ENCODE measurements at regions not wholly inside any gene's neighbourhood (a gene's known extent, or its start where the extent isn't known, plus 50 kb on each side); places are given as distances from the start of the nearest gene placed in this dataset.

GRCh38 chr15:57878573-57878972 is 172.1 kb downstream of the POLR2M start:
- no peak for DNase-seq (ENCODE audit: low read depth in 1 of 2, low spot score in 2 of 2)
- no peak overlapping the region for H4K5ac ChIP-seq (ENCODE audit: insufficient read length, low read depth, low read length)
- no peak overlapping the region for H3K4ac ChIP-seq (replicated peaks; ENCODE audit: insufficient read length, low read depth, low read length)
- H3K4me3 ChIP-seq (ENCODE audit: extremely low read depth in 1 of 4, insufficient read depth in 2 of 4, low read depth in 3 of 4, low read length in 4 of 4), result no peak overlapping the region
- H4K91ac ChIP-seq (replicated peaks; ENCODE audit: insufficient read length, low read length), result no peak overlapping the region
- H2BK20ac ChIP-seq (ENCODE audit: low read length), result no peak overlapping the region
- H2BK12ac ChIP-seq (ENCODE audit: low read depth, low read length), result no peak overlapping the region
- no peaks in the 10 kb centered on the region for H3K79me1 ChIP-seq (ENCODE audit: low read depth, low read length)
- no peaks in the 10 kb centered on the region for H3K36me3 ChIP-seq (ENCODE audit: control insufficient read depth in 2 of 4, insufficient read depth in 4 of 4, low read length in 3 of 4)
- no peak overlapping the region for H2BK5ac ChIP-seq (ENCODE audit: low read depth, low read length)
- no peak overlapping the region for H3K23ac ChIP-seq (ENCODE audit: insufficient read length)
- no peaks in the 10 kb centered on the region for H3K4me1 ChIP-seq (replicated peaks in 1 of 4; ENCODE audit: control insufficient read depth in 3 of 4, insufficient read depth in 4 of 4, low read length in 3 of 4)
- H2BK15ac ChIP-seq (ENCODE audit: low read length), result no peak overlapping the region
- no peak overlapping the region for H2AK5ac ChIP-seq (ENCODE audit: low read depth, low read length)
- no peaks in the 10 kb centered on the region for H3K23me2 ChIP-seq (ENCODE audit: low read depth, low read length)
- no peaks in the 10 kb centered on the region for H3K79me2 ChIP-seq (ENCODE audit: control insufficient read depth in 1 of 2, insufficient read depth in 2 of 2, low read length in 2 of 2)
- WGBS, 2 experiments (ENCODE audit: extremely low coverage in 1 of 2, insufficient coverage in 1 of 2, insufficient read length in 1 of 2, insufficient replicate concordance in 2 of 2, low coverage in 1 of 2, low lambda C conversion rate in 2 of 2, missing lambda C conversion rate in 1 of 2), result 80% methylated on average over 2 of the region's 2 CpGs; no CpG with 5 or more reads in 1 of the 2 experiments
- POLR2A ChIA-PET (ENCODE audit: partially characterized antibody), result no interaction called here
- H3K18ac ChIP-seq (ENCODE audit: extremely low read depth, low read length), result no peak overlapping the region
- no peaks in the 10 kb centered on the region for H4K20me1 ChIP-seq (replicated peaks in 1 of 2; ENCODE audit: control insufficient read depth in 1 of 2, insufficient read depth in 2 of 2, low read length in 2 of 2)
- no peak for FAIRE-seq
- no peak overlapping the region for H3K14ac ChIP-seq (ENCODE audit: insufficient read length)
- H3K4me2 ChIP-seq (ENCODE audit: insufficient read depth in 1 of 2, low read depth in 2 of 2, low read length in 2 of 2), result no peak overlapping the region
- no peak overlapping the region for H3K56ac ChIP-seq (replicated peaks; ENCODE audit: insufficient read length, low read depth, low read length)
- H3K9ac ChIP-seq (replicated peaks in 1 of 4; ENCODE audit: extremely low read depth in 1 of 4, low read depth in 3 of 4, low read length in 3 of 4), result no peak overlapping the region
- H2AFZ ChIP-seq (ENCODE audit: low read length), result no peak overlapping the region
- H3K27ac ChIP-seq (ENCODE audit: low read depth, low read length), result no peak overlapping the region
- H3K9me3 ChIP-seq (ENCODE audit: insufficient read depth in 2 of 2, low read depth in 1 of 2, low read length in 1 of 2), result no peaks in the 10 kb centered on the region
- CTCF ChIA-PET (ENCODE audit: partially characterized antibody), result no interaction called here
- TF ChIP-seq JUND (IDR thresholded peaks at IDR 0.05; ENCODE audit: low read length), result no peak
- TF ChIP-seq EGR1 (IDR thresholded peaks at IDR 0.05; ENCODE audit: borderline replicate concordance, low read depth, low read length), result no peak
- no peak for TF ChIP-seq BACH1 (IDR thresholded peaks at IDR 0.05; ENCODE audit: low read length)
- no peak for TF ChIP-seq YY1 (IDR thresholded peaks at IDR 0.05; ENCODE audit: low read depth, low read length)
- TF ChIP-seq CBX8 (IDR thresholded peaks at IDR 0.05; ENCODE audit: borderline replicate concordance, low read depth, low read length), result no peak
- TF ChIP-seq ATF3 (IDR thresholded peaks at IDR 0.05; ENCODE audit: insufficient read depth, low read depth, low read length), result no peak
- TF ChIP-seq CTBP2 (IDR thresholded peaks at IDR 0.05; ENCODE audit: borderline replicate concordance, insufficient read depth, insufficient read length, low read length), result no peak
- no peak for TF ChIP-seq ZNF274 (IDR thresholded peaks at IDR 0.05; ENCODE audit: borderline replicate concordance, extremely low read depth, low read length)
- no peak for TF ChIP-seq CHD2 (IDR thresholded peaks at IDR 0.05; ENCODE audit: low read length)
- TF ChIP-seq CHD1 (IDR thresholded peaks at IDR 0.05; ENCODE audit: low read depth, low read length), result no peak
- no peak for TF ChIP-seq E2F6 (IDR thresholded peaks at IDR 0.05)
- no peak for TF ChIP-seq GTF2F1 (IDR thresholded peaks at IDR 0.05; ENCODE audit: borderline replicate concordance, low read depth, low read length)
- TF ChIP-seq NANOG (IDR thresholded peaks at IDR 0.05; ENCODE audit: insufficient read depth, low read depth, low read length, poor library complexity, severe bottlenecking), result no peak
- TF ChIP-seq SRF (IDR thresholded peaks at IDR 0.05; ENCODE audit: low read depth, low read length), result no peak
- TF ChIP-seq BRCA1 (IDR thresholded peaks at IDR 0.05; ENCODE audit: low read depth, low read length), result no peak
- no peaks in the 10 kb centered on the region for H3K27me3 ChIP-seq (replicated peaks in 1 of 4; ENCODE audit: control insufficient read depth in 3 of 4, extremely low read depth in 1 of 4, insufficient read depth in 3 of 4, low read length in 3 of 4)
- H2BK120ac ChIP-seq (replicated peaks; ENCODE audit: low read depth, low read length), result no peak overlapping the region
- no peak overlapping the region for H4K8ac ChIP-seq (ENCODE audit: extremely low read depth, insufficient read depth, low read length)

All from H1 (cell line).